ENCODE measurements at regions not wholly inside any gene's neighbourhood (a gene's known extent, or its start where the extent isn't known, plus 50 kb on each side); places are given as distances from the start of the nearest gene placed in this dataset.

DNA sequence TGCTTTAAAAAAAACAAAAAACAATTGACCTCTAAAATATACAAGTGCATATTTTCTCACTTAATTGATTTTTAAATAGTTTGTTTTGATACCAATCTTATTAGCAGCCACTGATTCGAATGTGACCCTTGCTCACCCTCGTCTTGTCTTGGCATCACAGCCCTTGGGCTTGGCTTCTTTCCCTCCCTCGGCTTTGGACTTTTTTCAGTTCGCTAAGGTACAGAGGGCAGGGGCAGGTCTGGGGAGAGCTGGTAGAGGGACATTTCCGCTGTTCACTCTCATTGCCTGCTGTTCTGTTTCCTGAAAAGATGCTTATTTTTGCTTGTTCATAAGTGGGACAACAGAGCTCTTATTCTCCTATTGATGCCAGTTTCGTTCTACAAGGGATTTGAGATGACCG lies 88.5 kb upstream of the RPS6KA3 start:
- TF ChIP-seq, protein P1, sequence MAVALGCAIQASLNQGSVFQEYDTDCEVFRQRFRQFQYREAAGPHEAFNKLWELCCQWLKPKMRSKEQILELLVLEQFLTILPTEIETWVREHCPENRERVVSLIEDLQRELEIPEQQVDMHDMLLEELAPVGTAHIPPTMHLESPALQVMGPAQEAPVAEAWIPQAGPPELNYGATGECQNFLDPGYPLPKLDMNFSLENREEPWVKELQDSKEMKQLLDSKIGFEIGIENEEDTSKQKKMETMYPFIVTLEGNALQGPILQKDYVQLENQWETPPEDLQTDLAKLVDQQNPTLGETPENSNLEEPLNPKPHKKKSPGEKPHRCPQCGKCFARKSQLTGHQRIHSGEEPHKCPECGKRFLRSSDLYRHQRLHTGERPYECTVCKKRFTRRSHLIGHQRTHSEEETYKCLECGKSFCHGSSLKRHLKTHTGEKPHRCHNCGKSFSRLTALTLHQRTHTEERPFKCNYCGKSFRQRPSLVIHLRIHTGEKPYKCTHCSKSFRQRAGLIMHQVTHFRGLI (tag by site-specific recombination; IDR thresholded peaks at IDR 0.05) = no peak
- TF ChIP-seq, protein P2, sequence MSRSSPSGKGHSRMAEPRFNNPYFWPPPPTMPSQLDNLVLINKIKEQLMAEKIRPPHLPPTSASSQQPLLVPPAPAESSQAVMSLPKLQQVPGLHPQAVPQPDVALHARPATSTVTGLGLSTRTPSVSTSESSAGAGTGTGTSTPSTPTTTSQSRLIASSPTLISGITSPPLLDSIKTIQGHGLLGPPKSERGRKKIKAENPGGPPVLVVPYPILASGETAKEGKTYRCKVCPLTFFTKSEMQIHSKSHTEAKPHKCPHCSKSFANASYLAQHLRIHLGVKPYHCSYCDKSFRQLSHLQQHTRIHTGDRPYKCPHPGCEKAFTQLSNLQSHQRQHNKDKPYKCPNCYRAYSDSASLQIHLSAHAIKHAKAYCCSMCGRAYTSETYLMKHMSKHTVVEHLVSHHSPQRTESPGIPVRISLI (tag by site-specific recombination; IDR thresholded peaks at IDR 0.05) = no peak
- no peak for TF ChIP-seq ZFP69B (tag by site-specific recombination; IDR thresholded peaks at IDR 0.05)
- TF ChIP-seq, protein P3, sequence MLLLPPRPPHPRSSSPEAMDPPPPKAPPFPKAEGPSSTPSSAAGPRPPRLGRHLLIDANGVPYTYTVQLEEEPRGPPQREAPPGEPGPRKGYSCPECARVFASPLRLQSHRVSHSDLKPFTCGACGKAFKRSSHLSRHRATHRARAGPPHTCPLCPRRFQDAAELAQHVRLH (tag by site-specific recombination; IDR thresholded peaks at IDR 0.05) = no peak
- TF ChIP-seq, protein P4, sequence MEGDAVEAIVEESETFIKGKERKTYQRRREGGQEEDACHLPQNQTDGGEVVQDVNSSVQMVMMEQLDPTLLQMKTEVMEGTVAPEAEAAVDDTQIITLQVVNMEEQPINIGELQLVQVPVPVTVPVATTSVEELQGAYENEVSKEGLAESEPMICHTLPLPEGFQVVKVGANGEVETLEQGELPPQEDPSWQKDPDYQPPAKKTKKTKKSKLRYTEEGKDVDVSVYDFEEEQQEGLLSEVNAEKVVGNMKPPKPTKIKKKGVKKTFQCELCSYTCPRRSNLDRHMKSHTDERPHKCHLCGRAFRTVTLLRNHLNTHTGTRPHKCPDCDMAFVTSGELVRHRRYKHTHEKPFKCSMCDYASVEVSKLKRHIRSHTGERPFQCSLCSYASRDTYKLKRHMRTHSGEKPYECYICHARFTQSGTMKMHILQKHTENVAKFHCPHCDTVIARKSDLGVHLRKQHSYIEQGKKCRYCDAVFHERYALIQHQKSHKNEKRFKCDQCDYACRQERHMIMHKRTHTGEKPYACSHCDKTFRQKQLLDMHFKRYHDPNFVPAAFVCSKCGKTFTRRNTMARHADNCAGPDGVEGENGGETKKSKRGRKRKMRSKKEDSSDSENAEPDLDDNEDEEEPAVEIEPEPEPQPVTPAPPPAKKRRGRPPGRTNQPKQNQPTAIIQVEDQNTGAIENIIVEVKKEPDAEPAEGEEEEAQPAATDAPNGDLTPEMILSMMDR (tag by site-specific recombination; IDR thresholded peaks at IDR 0.05) = no peak
- no peak for TF ChIP-seq ZNF776 (tag by site-specific recombination; IDR thresholded peaks at IDR 0.05; ENCODE audit: borderline replicate concordance)
- no peak for TF ChIP-seq ZNF2 (tag by site-specific recombination; IDR thresholded peaks at IDR 0.05)
- no peak for TF ChIP-seq SP3 (tag by site-specific recombination; IDR thresholded peaks at IDR 0.05)
- TF ChIP-seq, protein P5, sequence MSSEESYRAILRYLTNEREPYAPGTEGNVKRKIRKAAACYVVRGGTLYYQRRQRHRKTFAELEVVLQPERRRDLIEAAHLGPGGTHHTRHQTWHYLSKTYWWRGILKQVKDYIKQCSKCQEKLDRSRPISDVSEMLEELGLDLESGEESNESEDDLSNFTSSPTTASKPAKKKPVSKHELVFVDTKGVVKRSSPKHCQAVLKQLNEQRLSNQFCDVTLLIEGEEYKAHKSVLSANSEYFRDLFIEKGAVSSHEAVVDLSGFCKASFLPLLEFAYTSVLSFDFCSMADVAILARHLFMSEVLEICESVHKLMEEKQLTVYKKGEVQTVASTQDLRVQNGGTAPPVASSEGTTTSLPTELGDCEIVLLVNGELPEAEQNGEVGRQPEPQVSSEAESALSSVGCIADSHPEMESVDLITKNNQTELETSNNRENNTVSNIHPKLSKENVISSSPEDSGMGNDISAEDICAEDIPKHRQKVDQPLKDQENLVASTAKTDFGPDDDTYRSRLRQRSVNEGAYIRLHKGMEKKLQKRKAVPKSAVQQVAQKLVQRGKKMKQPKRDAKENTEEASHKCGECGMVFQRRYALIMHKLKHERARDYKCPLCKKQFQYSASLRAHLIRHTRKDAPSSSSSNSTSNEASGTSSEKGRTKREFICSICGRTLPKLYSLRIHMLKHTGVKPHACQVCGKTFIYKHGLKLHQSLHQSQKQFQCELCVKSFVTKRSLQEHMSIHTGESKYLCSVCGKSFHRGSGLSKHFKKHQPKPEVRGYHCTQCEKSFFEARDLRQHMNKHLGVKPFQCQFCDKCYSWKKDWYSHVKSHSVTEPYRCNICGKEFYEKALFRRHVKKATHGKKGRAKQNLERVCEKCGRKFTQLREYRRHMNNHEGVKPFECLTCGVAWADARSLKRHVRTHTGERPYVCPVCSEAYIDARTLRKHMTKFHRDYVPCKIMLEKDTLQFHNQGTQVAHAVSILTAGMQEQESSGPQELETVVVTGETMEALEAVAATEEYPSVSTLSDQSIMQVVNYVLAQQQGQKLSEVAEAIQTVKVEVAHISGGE (tag by site-specific recombination; conservative IDR thresholded peaks at IDR 0.05; ENCODE audit: low read depth) = no peak
- no peak for TF ChIP-seq SETDB1 (IDR thresholded peaks at IDR 0.05; ENCODE audit: insufficient read length, low read length)
- TF ChIP-seq ZNF510 (tag by site-specific recombination; IDR thresholded peaks at IDR 0.05; ENCODE audit: insufficient replicate concordance) = no peak
